Uterus (tissue), 2 donors: ENCODE measurements at regions not wholly inside any gene's neighbourhood (a gene's known extent, or its start where the extent isn't known, plus 50 kb on each side); places are given as distances from the start of the nearest gene placed in this dataset.

Experiments
- POLR2A ChIP-seq, 2 donors: fragments of 450-650 bp; IDR thresholded peaks; one replicate each; pipeline ENCODE4 v1.6.1; 2016; ENCODE audit warnings: antibody characterized with exemption in 2 of 2, mild to moderate bottlenecking in 1 of 2, moderate library complexity in 1 of 2
- TF ChIP-seq, protein P1 (sequence below), 4 experiments: fragments of 200-600 bp in 2 of 4; fragments of 450-650 bp in 2 of 4; sonication (generic) in 2 of 4; IDR thresholded peaks; one replicate each; pipeline ENCODE4 v1.5.1; 2016 to 2019; ENCODE audit warnings: antibody characterized with exemption in 4 of 4, mild to moderate bottlenecking in 2 of 4, moderate library complexity in 1 of 4

DNA sequence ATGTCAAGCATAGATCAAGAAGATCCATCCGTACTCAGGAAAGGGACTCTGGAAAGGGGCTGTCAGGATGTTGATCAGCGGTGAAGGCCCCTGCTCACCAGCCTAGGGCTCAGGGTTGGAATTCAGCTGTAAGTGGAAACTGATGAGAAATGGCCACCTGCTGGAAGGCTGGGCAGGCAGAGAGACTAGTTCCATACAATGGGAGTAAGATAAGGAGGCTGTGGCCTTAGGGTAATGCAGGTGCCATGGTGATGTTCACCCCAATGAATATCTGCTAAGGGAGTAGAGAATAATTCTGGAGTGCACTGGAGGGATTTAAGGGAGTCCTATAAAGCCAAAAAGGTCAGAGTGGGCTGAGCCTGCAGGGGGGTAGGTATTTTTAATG, 256.6 kb downstream of the CYRIA start:
- TF ChIP-seq POLR2A (IDR thresholded peaks at IDR 0.05), result no peak
- TF ChIP-seq, protein P1, sequence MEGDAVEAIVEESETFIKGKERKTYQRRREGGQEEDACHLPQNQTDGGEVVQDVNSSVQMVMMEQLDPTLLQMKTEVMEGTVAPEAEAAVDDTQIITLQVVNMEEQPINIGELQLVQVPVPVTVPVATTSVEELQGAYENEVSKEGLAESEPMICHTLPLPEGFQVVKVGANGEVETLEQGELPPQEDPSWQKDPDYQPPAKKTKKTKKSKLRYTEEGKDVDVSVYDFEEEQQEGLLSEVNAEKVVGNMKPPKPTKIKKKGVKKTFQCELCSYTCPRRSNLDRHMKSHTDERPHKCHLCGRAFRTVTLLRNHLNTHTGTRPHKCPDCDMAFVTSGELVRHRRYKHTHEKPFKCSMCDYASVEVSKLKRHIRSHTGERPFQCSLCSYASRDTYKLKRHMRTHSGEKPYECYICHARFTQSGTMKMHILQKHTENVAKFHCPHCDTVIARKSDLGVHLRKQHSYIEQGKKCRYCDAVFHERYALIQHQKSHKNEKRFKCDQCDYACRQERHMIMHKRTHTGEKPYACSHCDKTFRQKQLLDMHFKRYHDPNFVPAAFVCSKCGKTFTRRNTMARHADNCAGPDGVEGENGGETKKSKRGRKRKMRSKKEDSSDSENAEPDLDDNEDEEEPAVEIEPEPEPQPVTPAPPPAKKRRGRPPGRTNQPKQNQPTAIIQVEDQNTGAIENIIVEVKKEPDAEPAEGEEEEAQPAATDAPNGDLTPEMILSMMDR (IDR thresholded peaks at IDR 0.05), result no peak
